ENCODE measurements at regions not wholly inside any gene's neighbourhood (a gene's known extent, or its start where the extent isn't known, plus 50 kb on each side); places are given as distances from the start of the nearest gene placed in this dataset.

GRCh38 chr2:193608451-193608850 lies 1413.7 kb upstream of the TMEFF2 start:
- Histone ChIP-seq H3K4me1 (ENCODE audit: insufficient read depth, low read length) (no peaks in the 10 kb centered on the region), H3K36me3 (ENCODE audit: insufficient read depth, low read length) (no peaks in the 10 kb centered on the region), H3K4me3 (ENCODE audit: low read length) (no peak overlapping the region), H3K27ac (ENCODE audit: low read depth, low read length) (no peak overlapping the region), H3K9ac (ENCODE audit: low read depth, low read length) (no peak overlapping the region), H3K9me3 (ENCODE audit: insufficient read depth, low read depth, low read length) (no peaks in the 10 kb centered on the region), H3K27me3 (ENCODE audit: insufficient read depth, low read length) (no peaks in the 10 kb centered on the region)

- no peaks in the 10 kb centered on the region for H3K4me1 ChIP-seq (ENCODE audit: insufficient read depth, low read length)
- no peak overlapping the region for H3K4me3 ChIP-seq (ENCODE audit: low read length)
- no peak overlapping the region for H3K27ac ChIP-seq (ENCODE audit: low read depth, low read length)
- H3K9me3 ChIP-seq (ENCODE audit: insufficient read depth, low read depth, low read length), result no peaks in the 10 kb centered on the region
- H3K36me3 ChIP-seq (ENCODE audit: insufficient read depth, low read length), result no peaks in the 10 kb centered on the region
- H3K27me3 ChIP-seq (ENCODE audit: insufficient read depth, low read length), result no peaks in the 10 kb centered on the region
- no peak overlapping the region for H3K9ac ChIP-seq (ENCODE audit: low read depth, low read length)
- WGBS, result 95% methylated on average over 6 of the region's 6 CpGs
These were observed 1396.1 kb upstream of the TMEFF2 start for GRCh38 chr2:193590831-193591230.

- H3K27ac ChIP-seq (ENCODE audit: low read depth, low read length), result no peak overlapping the region
- 82% methylated on average over 1 of the region's 1 CpG for WGBS
- no peaks in the 10 kb centered on the region for H3K36me3 ChIP-seq (ENCODE audit: insufficient read depth, low read length)
- no peak overlapping the region for H3K9ac ChIP-seq (ENCODE audit: low read depth, low read length)
- H3K4me1 ChIP-seq (ENCODE audit: insufficient read depth, low read length), result no peaks in the 10 kb centered on the region
- no peak overlapping the region for H3K4me3 ChIP-seq (ENCODE audit: low read length)
- H3K27me3 ChIP-seq (ENCODE audit: insufficient read depth, low read length), result no peaks in the 10 kb centered on the region
- H3K9me3 ChIP-seq (ENCODE audit: insufficient read depth, low read depth, low read length), result no peaks in the 10 kb centered on the region
These were observed 1389.8 kb upstream of the TMEFF2 start for GRCh38 chr2:193584522-193584938.

- Histone ChIP-seq H3K27me3 (ENCODE audit: insufficient read depth, low read length) (no peaks in the 10 kb centered on the region), H3K36me3 (ENCODE audit: insufficient read depth, low read length) (no peaks in the 10 kb centered on the region), H3K9ac (ENCODE audit: low read depth, low read length) (no peak overlapping the region), H3K4me3 (ENCODE audit: low read length) (no peak overlapping the region), H3K4me1 (ENCODE audit: insufficient read depth, low read length) (no peaks in the 10 kb centered on the region), H3K9me3 (ENCODE audit: insufficient read depth, low read depth, low read length) (no peaks in the 10 kb centered on the region), H3K27ac (ENCODE audit: low read depth, low read length) (no peak overlapping the region)
- 73% methylated on average over 9 of the region's 9 CpGs for WGBS
These were observed 1389.1 kb upstream of the TMEFF2 start for GRCh38 chr2:193583638-193584400.

- no peaks in the 10 kb centered on the region for H3K9me3 ChIP-seq (ENCODE audit: insufficient read depth, low read depth, low read length)
- H3K9ac ChIP-seq (ENCODE audit: low read depth, low read length), result no peak overlapping the region
- 100% methylated on average over 1 of the region's 1 CpG for WGBS
- H3K4me3 ChIP-seq (ENCODE audit: low read length), result no peak overlapping the region
- H3K36me3 ChIP-seq (ENCODE audit: insufficient read depth, low read length), result no peaks in the 10 kb centered on the region
- H3K4me1 ChIP-seq (ENCODE audit: insufficient read depth, low read length), result no peaks in the 10 kb centered on the region
- no peak overlapping the region for H3K27ac ChIP-seq (ENCODE audit: low read depth, low read length)
- H3K27me3 ChIP-seq (ENCODE audit: insufficient read depth, low read length), result no peaks in the 10 kb centered on the region
These were observed 1387.1 kb upstream of the TMEFF2 start for GRCh38 chr2:193581807-193582206.

- Histone ChIP-seq H3K27me3 (ENCODE audit: insufficient read depth, low read length) (no peaks in the 10 kb centered on the region), H3K4me3 (ENCODE audit: low read length) (no peak overlapping the region), H3K36me3 (ENCODE audit: insufficient read depth, low read length) (no peaks in the 10 kb centered on the region), H3K9ac (ENCODE audit: low read depth, low read length) (no peak overlapping the region), H3K27ac (ENCODE audit: low read depth, low read length) (no peak overlapping the region), H3K9me3 (ENCODE audit: insufficient read depth, low read depth, low read length) (no peaks in the 10 kb centered on the region), H3K4me1 (ENCODE audit: insufficient read depth, low read length) (no peaks in the 10 kb centered on the region)
- 96% methylated on average over 21 of the region's 21 CpGs for WGBS
These were observed 1385.6 kb upstream of the TMEFF2 start for GRCh38 chr2:193580176-193580950.

- 96% methylated on average over 1 of the region's 2 CpGs for whole genome bisulfite sequencing
- Histone ChIP-seq H3K27ac (ENCODE audit: low read depth, low read length) (no peak overlapping the region), H3K9me3 (ENCODE audit: insufficient read depth, low read depth, low read length) (no peaks in the 10 kb centered on the region), H3K4me1 (ENCODE audit: insufficient read depth, low read length) (no peaks in the 10 kb centered on the region), H3K27me3 (ENCODE audit: insufficient read depth, low read length) (no peaks in the 10 kb centered on the region), H3K4me3 (ENCODE audit: low read length) (no peak overlapping the region), H3K36me3 (ENCODE audit: insufficient read depth, low read length) (no peaks in the 10 kb centered on the region), H3K9ac (ENCODE audit: low read depth, low read length) (no peak overlapping the region)
These were observed 1372.2 kb upstream of the TMEFF2 start for GRCh38 chr2:193566886-193567285.

GRCh38 chr2:193566276-193566675 lies 1371.5 kb upstream of the TMEFF2 start:
- Histone ChIP-seq H3K4me3 (ENCODE audit: low read length) (no peak overlapping the region), H3K27ac (ENCODE audit: low read depth, low read length) (no peak overlapping the region), H3K36me3 (ENCODE audit: insufficient read depth, low read length) (no peaks in the 10 kb centered on the region), H3K9ac (ENCODE audit: low read depth, low read length) (no peak overlapping the region), H3K9me3 (ENCODE audit: insufficient read depth, low read depth, low read length) (no peaks in the 10 kb centered on the region), H3K27me3 (ENCODE audit: insufficient read depth, low read length) (no peaks in the 10 kb centered on the region), H3K4me1 (ENCODE audit: insufficient read depth, low read length) (no peaks in the 10 kb centered on the region)
- 87% methylated on average over 2 of the region's 2 CpGs for WGBS

GRCh38 chr2:193562031-193562430 lies 1367.3 kb upstream of the TMEFF2 start:
- Histone ChIP-seq H3K27ac (ENCODE audit: low read depth, low read length) (no peak overlapping the region), H3K9me3 (ENCODE audit: insufficient read depth, low read depth, low read length) (no peaks in the 10 kb centered on the region), H3K36me3 (ENCODE audit: insufficient read depth, low read length) (no peaks in the 10 kb centered on the region), H3K9ac (ENCODE audit: low read depth, low read length) (no peak overlapping the region), H3K27me3 (ENCODE audit: insufficient read depth, low read length) (no peaks in the 10 kb centered on the region), H3K4me1 (ENCODE audit: insufficient read depth, low read length) (no peaks in the 10 kb centered on the region), H3K4me3 (ENCODE audit: low read length) (no peak overlapping the region)

GRCh38 chr2:193561054-193561453 lies 1366.3 kb upstream of the TMEFF2 start:
- H3K27ac ChIP-seq (ENCODE audit: low read depth, low read length), result no peak overlapping the region
- no peak overlapping the region for H3K9ac ChIP-seq (ENCODE audit: low read depth, low read length)
- H3K4me1 ChIP-seq (ENCODE audit: insufficient read depth, low read length), result no peaks in the 10 kb centered on the region
- H3K4me3 ChIP-seq (ENCODE audit: low read length), result no peak overlapping the region
- H3K36me3 ChIP-seq (ENCODE audit: insufficient read depth, low read length), result no peaks in the 10 kb centered on the region
- H3K9me3 ChIP-seq (ENCODE audit: insufficient read depth, low read depth, low read length), result no peaks in the 10 kb centered on the region
- 88% methylated on average over 3 of the region's 3 CpGs for WGBS
- H3K27me3 ChIP-seq (ENCODE audit: insufficient read depth, low read length), result no peaks in the 10 kb centered on the region

GRCh38 chr2:193556766-193557470 lies 1362.2 kb upstream of the TMEFF2 start:
- H3K9me3 ChIP-seq (ENCODE audit: insufficient read depth, low read depth, low read length), result no peaks in the 10 kb centered on the region
- H3K4me3 ChIP-seq (ENCODE audit: low read length), result no peak overlapping the region
- no peak overlapping the region for H3K9ac ChIP-seq (ENCODE audit: low read depth, low read length)
- no peak overlapping the region for H3K27ac ChIP-seq (ENCODE audit: low read depth, low read length)
- no peaks in the 10 kb centered on the region for H3K27me3 ChIP-seq (ENCODE audit: insufficient read depth, low read length)
- H3K36me3 ChIP-seq (ENCODE audit: insufficient read depth, low read length), result no peaks in the 10 kb centered on the region
- WGBS, result 80% methylated on average over 1 of the region's 1 CpG
- H3K4me1 ChIP-seq (ENCODE audit: insufficient read depth, low read length), result no peaks in the 10 kb centered on the region
